Mesodermal cell (in vitro differentiated cells): ENCODE measurements at regions not wholly inside any gene's neighbourhood (a gene's known extent, or its start where the extent isn't known, plus 50 kb on each side); places are given as distances from the start of the nearest gene placed in this dataset.

Experiments used
- H3K27ac ChIP-seq: 2 replicates; pipeline ENCODE4 v1.7.0; 2013; ENCODE audit warnings: mild to moderate bottlenecking, low read depth, low read length, moderate library complexity; ENCODE audit not compliant: severe bottlenecking
- H3K36me3 ChIP-seq: 2 replicates; pipeline ENCODE4 v1.7.1; 2013; ENCODE audit warnings: mild to moderate bottlenecking, low read length, moderate library complexity; ENCODE audit not compliant: control insufficient read depth, insufficient read depth
- H3K4me1 ChIP-seq: one replicate; pipeline ENCODE4 v1.7.1; 2013; ENCODE audit warnings: mild to moderate bottlenecking, low read length; ENCODE audit not compliant: insufficient read depth, control insufficient read depth, poor library complexity, severe bottlenecking
- H3K4me3 ChIP-seq: 2 replicates; pipeline ENCODE4 v1.7.0; 2013; ENCODE audit warnings: low read length, control low read depth, mild to moderate bottlenecking; ENCODE audit not compliant: insufficient read depth, poor library complexity, severe bottlenecking; ENCODE audit errors: extremely low read depth
- H3K9me3 ChIP-seq: 2 replicates; pipeline ENCODE4 v1.7.1; 2013; ENCODE audit warnings: mild to moderate bottlenecking, low read length, moderate library complexity; ENCODE audit not compliant: control insufficient read depth
- WGBS, 2 experiments: methylation state at CpG; one replicate each; pipeline ENCODE4 v1.1.5; 2013; ENCODE audit warnings: missing lambda C conversion rate in 2 of 2; ENCODE audit not compliant: insufficient coverage in 2 of 2; 5-methylcytosine and 5-hydroxymethylcytosine counted together

GRCh38 chr3:194755671-194756459, 70.2 kb downstream of the FAM43A start:
- Histone ChIP-seq H3K9me3 (no peaks in the 10 kb centered on the region), H3K4me1 (no peaks in the 10 kb centered on the region), H3K36me3 (no peaks in the 10 kb centered on the region), H3K4me3 (no peak overlapping the region), H3K27ac (no peak overlapping the region)
- WGBS, 2 experiments = 95% methylated on average over 27 to 29 of the region's 29 CpGs

- 85 to 91% methylated on average over 4 of the region's 4 CpGs for WGBS, 2 experiments
- Histone ChIP-seq H3K36me3 (no peaks in the 10 kb centered on the region), H3K4me3 (no peak overlapping the region)
These were observed 70.7 kb downstream of the FAM43A start for GRCh38 chr3:194756460-194756779.

DNA sequence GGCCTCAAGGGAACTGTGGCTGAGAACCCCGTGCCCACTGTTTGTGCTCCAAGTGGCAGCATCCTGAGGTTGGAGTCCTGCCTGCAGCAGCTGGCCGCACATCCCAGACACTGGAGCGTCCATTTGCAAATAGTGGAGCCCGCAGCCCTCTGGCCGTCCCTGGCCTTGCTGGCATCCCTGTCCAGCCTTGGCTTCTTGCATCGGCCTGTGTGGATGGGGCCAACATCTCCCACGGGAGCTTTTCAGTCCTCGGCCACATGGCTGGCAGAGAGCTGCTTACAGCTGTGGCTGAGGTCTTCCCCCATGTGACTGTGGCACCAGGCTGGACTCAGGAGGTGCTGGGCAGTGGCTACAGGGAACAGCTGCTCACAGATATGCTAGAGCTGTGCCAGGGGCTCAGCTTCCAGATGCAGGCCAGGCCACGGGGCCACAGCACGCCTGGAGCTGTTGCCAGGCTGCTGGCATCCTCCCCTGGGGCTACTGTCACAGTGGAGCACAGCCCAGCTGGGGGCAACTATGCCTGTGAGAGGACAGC, 71.2 kb downstream of the FAM43A start:
- 93 to 94% methylated on average over 10 of the region's 10 CpGs for whole genome bisulfite sequencing, 2 experiments

More at GRCh38 chr3:194756460-194756779, 70.7 kb downstream of the FAM43A start:
- H3K9me3 ChIP-seq = no peaks in the 10 kb centered on the region
- no peak overlapping the region for H3K27ac ChIP-seq
- H3K4me1 ChIP-seq = no peaks in the 10 kb centered on the region

DNA sequence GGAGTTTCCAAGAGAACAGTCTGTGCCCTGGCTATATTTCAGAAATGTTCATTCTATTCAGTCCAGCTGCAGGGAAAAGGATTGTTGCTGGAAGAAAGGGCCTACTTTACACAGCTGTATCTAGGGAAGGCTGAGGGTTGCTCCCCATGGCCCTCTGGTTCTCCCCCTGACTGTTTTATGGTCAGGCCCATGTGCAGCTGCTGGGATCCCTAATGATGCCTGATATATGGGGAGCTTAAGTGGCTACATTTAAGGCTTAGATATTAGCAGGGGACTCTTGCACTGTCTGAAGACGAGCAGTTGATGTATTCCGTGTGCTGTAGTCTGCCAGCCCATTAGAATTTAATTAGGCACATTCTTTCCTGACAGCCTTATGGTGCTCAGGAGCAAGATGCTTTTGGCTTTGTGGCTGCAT, 72.0 kb downstream of the FAM43A start:
- Histone ChIP-seq H3K9me3 (no peaks in the 10 kb centered on the region), H3K36me3 (no peaks in the 10 kb centered on the region), H3K4me3 (no peak overlapping the region), H3K27ac (no peak overlapping the region), H3K4me1 (no peaks in the 10 kb centered on the region)
- WGBS, 2 experiments = 70 to 72% methylated on average over 2 of the region's 2 CpGs

More for the DNA sequence above, 71.2 kb downstream of the FAM43A start:
- H3K4me1 ChIP-seq = no peaks in the 10 kb centered on the region
- no peak overlapping the region for H3K4me3 ChIP-seq
- no peaks in the 10 kb centered on the region for H3K36me3 ChIP-seq
- no peaks in the 10 kb centered on the region for H3K9me3 ChIP-seq
- no peak overlapping the region for H3K27ac ChIP-seq

GRCh38 chr3:194758716-194759115, 73.0 kb downstream of the FAM43A start:
- Histone ChIP-seq H3K36me3 (no peaks in the 10 kb centered on the region), H3K4me1 (no peaks in the 10 kb centered on the region), H3K4me3 (no peak overlapping the region), H3K9me3 (no peaks in the 10 kb centered on the region), H3K27ac (no peak overlapping the region)
- 71 to 97% methylated on average over 2 of the region's 2 CpGs for WGBS, 2 experiments

DNA sequence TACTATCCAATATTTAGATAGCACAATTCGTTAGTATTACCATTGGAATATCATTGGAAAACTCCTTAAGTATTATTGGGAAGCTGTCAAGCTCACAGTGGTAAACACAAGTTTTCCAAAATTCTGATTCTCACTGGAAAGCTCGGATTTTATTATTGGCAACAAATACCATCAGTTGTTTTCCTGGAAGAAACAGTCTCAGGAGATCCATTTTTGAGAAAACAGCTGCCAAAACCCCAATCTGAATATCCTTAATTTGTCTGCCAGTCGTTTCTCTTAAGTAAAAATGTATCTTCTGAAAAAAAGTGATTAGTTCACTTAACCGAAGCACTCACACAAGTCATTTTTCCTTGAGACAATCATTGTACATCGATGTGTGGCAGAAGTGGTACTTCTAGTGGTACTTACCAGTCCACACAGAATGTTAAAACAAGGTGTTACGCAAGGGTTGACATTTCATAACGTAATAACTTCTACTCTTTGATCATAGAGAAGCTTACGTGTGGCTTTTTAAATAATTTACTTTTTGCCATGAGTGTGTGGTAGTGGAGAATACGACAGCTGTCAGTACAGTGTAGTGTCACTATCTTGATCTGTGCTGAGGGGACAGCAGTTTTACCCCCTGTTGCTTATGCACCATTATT, 74.9 kb downstream of the FAM43A start:
- WGBS, 2 experiments = 99 to 100% methylated on average over 2 to 8 of the region's 9 CpGs
- Histone ChIP-seq H3K9me3 (no peaks in the 10 kb centered on the region), H3K4me1 (no peaks in the 10 kb centered on the region)

DNA sequence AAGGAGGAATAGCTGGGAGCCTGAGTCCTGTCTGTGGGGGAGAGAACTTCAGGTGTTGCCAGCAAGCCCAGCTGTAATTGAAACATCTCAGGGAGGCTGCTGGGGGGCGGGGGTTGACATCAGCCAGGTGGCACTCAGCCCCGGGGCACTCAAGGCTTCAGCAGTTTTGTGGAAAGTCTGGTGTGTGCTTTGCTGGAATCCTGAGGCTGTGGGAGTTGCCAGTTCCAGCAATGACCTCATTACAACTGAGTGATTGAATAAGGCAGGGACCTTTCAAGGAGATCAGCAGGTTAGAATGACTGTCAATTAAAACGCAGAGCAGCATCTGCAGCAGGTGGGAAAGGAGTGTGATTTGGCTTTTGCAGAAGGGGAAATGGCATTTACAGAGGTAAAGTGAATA, 75.7 kb downstream of the FAM43A start:
- Histone ChIP-seq H3K4me3 (no peak overlapping the region), H3K36me3 (no peaks in the 10 kb centered on the region), H3K9me3 (no peaks in the 10 kb centered on the region), H3K27ac (no peak overlapping the region), H3K4me1 (no peaks in the 10 kb centered on the region)
- 31 to 55% methylated on average over 2 to 3 of the region's 3 CpGs for WGBS, 2 experiments

More for the DNA sequence above, 74.9 kb downstream of the FAM43A start:
- no peak overlapping the region for H3K4me3 ChIP-seq
- H3K27ac ChIP-seq = no peak overlapping the region
- H3K36me3 ChIP-seq = no peaks in the 10 kb centered on the region

GRCh38 chr3:194766845-194767244, 81.2 kb downstream of the FAM43A start:
- H3K4me3 ChIP-seq = no peak overlapping the region
- H3K9me3 ChIP-seq = no peaks in the 10 kb centered on the region
- no peak overlapping the region for H3K27ac ChIP-seq
- H3K36me3 ChIP-seq = no peaks in the 10 kb centered on the region
- peaks cover 5% of the 10 kb centered on the region for H3K4me1 ChIP-seq
- 93 to 95% methylated on average over 3 to 5 of the region's 7 CpGs for WGBS, 2 experiments

- H3K9me3 ChIP-seq = no peaks in the 10 kb centered on the region
- H3K36me3 ChIP-seq = no peaks in the 10 kb centered on the region
- no peak overlapping the region for H3K27ac ChIP-seq
- H3K4me1 ChIP-seq = peaks cover 8% of the 10 kb centered on the region
- H3K4me3 ChIP-seq = no peak overlapping the region
- 89 to 96% methylated on average over 3 to 4 of the region's 8 CpGs for WGBS, 2 experiments
These were observed 81.9 kb downstream of the FAM43A start for GRCh38 chr3:194767446-194768207.

- Histone ChIP-seq H3K36me3 (no peaks in the 10 kb centered on the region), H3K27ac (no peak overlapping the region), H3K4me3 (no peak overlapping the region), H3K9me3 (no peaks in the 10 kb centered on the region), H3K4me1 (peaks cover 18% of the 10 kb centered on the region)
- 87 to 92% methylated on average over 8 to 10 of the region's 10 CpGs for WGBS, 2 experiments
These were observed 82.9 kb downstream of the FAM43A start for GRCh38 chr3:194768586-194768985.
